HG03558 (cell line): ENCODE measurements at regions not wholly inside any gene's neighbourhood (a gene's known extent, or its start where the extent isn't known, plus 50 kb on each side); places are given as distances from the start of the nearest gene placed in this dataset.

Experiments
- ATAC-seq: cut with Tn5 transposase; IDR thresholded peaks from one replicate; pipeline ENCODE4 v1.9.1; 2021; ENCODE audit warnings: moderate number of reproducible peaks; ENCODE audit not compliant: unreplicated experiment; ENCODE audit errors: extremely low read depth

DNA sequence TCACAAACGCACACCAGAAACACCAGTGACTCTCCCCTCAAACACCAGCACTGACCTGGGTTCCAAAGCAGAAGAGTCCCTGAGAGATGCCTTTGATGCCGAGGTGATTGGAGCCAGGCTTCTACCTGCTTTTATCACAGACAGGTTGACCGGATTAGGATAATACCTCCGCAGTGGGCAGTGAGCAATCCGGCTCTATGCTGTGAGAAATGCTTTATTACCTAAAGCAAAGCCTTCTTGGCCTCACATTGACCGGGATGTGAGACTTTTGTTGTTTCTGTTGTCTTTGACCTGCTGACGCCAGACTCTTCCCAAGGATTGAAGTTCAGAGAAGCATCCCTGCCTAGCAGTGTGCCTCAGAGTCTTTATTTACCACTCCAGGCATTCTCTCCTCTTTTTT lies 320.3 kb upstream of the CLINT1 start:
- ATAC-seq = no peak

GRCh38 chr5:158178535-158178934 lies 319.6 kb upstream of the CLINT1 start:
- no peak for ATAC-seq

GRCh38 chr5:158177146-158177545 lies 318.2 kb upstream of the CLINT1 start:
- ATAC-seq = no peak

- ATAC-seq = no peak
These were observed 317.1 kb upstream of the CLINT1 start for GRCh38 chr5:158175934-158176481.

DNA sequence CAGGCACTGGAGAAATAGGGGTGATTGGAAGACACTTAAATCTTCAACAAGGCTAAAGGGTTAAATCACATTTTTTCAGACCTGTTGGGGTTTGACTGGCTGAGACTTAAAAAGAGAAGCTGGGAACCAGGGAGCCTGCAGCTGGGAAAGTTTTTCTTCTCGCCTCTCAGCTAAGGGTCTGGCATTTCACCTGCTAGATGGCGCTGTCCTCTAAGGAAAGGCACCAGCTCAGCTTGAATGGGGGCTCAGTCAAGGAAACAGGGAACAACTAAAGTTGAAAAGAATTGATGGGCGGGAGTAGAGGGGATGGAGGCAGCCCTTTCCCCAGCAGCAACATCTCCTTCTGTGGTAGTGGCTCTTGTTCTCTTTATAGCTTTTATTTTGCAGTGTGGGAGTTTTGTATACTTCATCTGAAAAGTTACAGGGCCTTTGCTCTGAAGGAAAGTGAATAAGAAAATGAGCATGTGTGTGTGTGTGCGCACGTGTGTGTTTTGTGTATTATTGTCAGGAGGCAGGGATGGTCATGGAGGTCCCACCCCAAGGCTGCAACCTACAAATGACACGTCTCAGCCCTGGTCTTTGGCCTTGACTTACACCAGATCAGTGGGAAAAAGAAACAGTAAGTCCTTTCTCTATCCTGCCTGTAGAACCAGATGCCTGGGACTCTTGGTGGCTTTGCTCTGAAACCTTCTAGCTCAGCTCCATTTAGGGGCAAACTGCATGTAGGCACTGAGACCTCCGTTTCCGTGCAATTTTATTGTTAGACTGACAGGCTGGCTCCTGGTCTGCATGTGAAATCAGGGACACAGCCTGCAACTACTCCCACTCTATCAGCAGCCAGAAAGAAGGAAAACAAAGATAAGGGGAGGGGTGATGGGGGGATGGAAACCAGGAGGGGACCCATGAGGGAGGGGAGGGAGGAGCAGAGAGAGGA lies 316.2 kb upstream of the CLINT1 start:
- no peak for ATAC-seq

- no peak for ATAC-seq
These were observed 315.1 kb upstream of the CLINT1 start for GRCh38 chr5:158174026-158174425.

DNA sequence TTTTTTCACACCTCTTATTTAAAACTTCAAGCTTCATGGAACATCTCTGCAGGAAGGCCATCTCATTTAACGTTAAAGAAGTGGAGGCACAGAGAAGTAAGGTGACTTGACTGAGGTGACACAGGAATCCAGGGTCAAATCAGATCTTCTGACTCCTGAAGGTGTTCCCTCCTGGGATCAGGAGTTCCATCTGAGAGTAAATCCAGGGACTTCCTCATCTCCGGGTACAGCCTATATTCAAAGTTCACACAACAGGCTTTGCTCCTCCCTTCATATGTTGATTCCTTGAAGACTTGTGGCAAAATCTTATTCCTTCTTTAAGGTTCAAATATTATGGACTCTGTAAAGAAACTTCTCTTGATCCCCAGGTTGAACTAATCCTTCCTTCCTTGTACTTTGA lies 313.1 kb upstream of the CLINT1 start:
- no peak for ATAC-seq

GRCh38 chr5:158170534-158170933 lies 311.6 kb upstream of the CLINT1 start:
- no peak for ATAC-seq

- no peak for ATAC-seq
These were observed 311.1 kb upstream of the CLINT1 start for GRCh38 chr5:158170060-158170459.

DNA sequence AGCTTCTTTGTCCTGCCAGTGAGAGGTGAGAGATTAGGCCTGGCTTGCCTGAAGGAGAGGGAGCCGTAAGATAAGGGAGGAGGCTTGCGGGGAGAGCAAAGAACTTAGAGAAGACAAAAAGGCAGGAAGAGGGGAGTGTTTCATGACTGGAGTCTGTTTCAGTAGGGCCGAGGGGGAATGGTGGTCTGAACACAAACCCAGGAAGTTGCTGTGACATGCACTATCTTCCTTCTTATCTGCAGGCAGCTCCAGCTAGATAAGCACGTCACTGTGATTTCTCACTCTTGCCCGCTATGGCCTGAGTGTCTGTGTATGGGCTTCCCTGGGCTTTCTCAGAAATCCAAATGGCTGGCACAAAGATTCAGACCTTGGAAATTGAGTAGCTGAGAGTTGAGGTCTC lies 307.5 kb upstream of the CLINT1 start:
- no peak for ATAC-seq

GRCh38 chr5:158165647-158166046 lies 306.7 kb upstream of the CLINT1 start:
- no peak for ATAC-seq

DNA sequence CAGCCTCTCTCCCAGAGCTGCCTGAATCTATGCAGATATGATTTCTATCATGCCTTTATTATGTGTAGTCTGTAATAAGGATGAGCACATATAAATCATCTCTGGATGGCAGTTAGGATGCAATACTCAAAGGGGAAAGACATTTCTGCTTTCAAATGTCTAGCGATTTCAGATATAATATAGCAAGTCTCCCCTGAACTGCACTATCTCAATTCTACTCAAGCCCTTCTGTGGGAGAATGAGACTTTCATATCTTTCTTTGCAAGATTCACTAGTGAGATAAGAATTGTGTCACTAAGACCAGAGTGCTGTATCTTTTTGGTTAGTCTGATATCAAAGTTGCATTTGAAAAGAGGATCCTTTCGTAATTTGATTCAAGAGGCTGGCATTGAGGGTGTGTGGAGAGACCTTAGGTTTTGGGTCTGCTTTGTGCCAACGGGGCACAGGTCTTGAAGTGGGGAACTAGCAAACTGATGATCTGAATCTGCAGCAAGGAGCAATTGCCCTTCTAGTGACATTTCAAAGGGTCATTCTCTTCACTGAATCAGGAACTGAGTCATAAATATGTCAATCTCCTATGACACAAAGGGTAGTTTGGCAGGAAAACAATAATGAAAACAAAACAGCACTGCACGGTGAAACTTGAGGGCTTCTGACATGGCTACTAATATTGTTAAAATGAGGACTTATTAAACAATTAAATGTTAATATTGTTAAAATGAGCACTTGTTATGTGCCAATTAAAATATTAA lies 305.5 kb upstream of the CLINT1 start:
- ATAC-seq = no peak

DNA sequence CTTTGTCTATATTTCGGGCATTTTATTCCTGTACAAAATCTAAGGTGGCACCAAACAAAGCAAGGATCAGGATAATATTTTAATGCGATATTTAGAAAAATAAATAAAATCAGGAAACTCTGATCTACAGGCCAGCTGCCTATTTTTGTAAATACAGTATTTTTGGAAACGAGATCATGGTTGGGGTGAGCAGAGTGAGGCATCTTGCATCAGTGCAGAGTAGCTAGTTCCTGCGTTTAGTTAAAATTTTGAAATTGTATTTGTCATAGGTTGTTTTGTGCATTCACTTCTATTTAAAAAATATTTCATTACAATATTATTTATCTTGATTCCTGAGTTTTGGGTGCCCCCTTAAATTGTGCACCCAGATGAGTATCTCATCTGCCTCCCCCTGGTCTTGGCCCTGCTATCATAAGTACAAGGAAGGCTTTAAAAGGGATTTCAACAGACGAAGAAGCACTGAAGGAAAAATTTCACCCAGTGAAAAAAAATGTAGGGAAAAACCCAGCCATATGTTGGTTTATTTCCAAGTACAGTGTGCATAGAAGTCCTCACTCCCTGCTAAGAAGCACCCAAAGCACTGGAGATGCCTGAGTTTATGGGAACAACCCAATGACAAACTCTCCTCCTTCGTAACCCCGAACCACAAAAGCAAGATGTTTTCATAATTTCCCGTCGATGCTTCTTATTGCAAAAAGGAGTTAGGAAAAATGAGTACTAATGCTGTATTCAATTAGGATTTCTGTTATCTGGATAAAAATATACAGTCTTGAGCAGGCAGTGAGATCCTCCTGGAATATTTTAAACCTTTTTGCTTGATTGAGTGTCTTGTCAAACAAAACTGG lies 304.7 kb upstream of the CLINT1 start:
- ATAC-seq = no peak

DNA sequence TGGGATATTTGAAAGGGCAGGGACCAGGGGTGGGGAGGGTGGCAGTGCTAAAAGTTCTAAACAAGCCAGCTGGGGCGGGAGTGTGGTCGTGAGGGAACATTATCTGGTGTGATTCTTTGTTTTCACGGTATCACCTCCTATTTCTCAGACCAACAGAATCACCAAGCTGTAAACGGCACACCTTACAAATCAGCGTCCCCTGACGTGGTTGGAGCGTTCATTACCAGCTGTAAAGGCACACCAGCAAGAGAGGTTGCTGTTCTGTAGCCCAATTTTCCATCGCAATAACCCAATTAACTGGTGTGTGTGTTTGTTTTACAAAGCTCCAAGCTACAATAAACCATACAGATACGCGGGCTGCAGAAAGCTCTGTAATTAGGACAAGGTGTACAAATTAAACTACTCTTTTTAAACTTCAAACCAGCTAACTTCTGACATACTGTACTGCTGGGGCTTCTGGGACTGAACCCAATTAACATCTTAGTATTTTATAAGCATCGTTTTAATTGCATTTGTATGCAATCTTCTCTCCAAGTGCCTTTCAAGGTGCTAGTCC lies 303.6 kb upstream of the CLINT1 start:
- no peak for ATAC-seq

DNA sequence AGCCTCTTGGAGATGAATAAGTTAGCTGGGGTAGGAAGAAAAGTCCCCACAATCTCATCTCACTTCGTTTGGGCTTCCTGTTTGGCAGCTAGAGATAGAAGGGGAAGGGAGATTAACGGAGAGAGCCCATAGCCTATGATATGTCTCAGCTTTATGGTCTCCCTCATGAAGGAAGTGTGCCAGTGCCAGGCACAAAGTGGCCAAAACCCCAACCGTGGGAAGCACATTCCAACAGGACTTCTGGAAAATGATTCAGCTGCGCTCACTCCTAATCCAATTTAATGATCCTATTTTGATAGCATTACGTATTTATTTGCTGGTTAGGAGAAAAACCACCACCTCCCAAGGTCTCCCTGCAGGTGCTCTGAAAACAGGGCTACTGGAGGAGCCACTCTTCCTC lies 303.1 kb upstream of the CLINT1 start:
- ATAC-seq = no peak

- ATAC-seq = no peak
These were observed 300.7 kb upstream of the CLINT1 start for GRCh38 chr5:158159621-158160020.

- ATAC-seq = no peak
These were observed 297.0 kb upstream of the CLINT1 start for GRCh38 chr5:158155811-158156505.

GRCh38 chr5:158155067-158155466 lies 296.1 kb upstream of the CLINT1 start:
- no peak for ATAC-seq

GRCh38 chr5:158154226-158155005 lies 295.5 kb upstream of the CLINT1 start:
- ATAC-seq = no peak
